Adrenal gland (tissue), 9 donors: ENCODE measurements at regions not wholly inside any gene's neighbourhood (a gene's known extent, or its start where the extent isn't known, plus 50 kb on each side); places are given as distances from the start of the nearest gene placed in this dataset.

ENCODE experiments used
- DNase-seq, 7 donors: peaks; one replicate each; pipeline ENCODE4 v3.0.0-alpha.2; 2019 to 2020
- H3K27ac ChIP-seq, 5 donors: fragments of 200-600 bp; sonication (generic) in 4 of 5; 1 replicate in 3 of 5; 2 replicates in 2 of 5; pipeline versions ENCODE4 v1.5.1 to v1.8.0; 2016 to 2020; ENCODE audit warnings: mild to moderate bottlenecking in 1 of 5
- H3K27me3 ChIP-seq: fragments of 200-600 bp; 2 replicates; pipeline ENCODE4 v1.8.0; 2021
- H3K36me3 ChIP-seq, 2 donors: fragments of 200-600 bp; replicated peaks in 1 of 2; 1 replicate in 1 of 2; 2 replicates in 1 of 2; pipeline versions ENCODE4 v1.5.1 to v1.8.0; 2018 to 2022
- H3K4me1 ChIP-seq, 2 donors: fragments of 200-600 bp; replicated peaks in 1 of 2; 1 replicate in 1 of 2; 2 replicates in 1 of 2; pipeline versions ENCODE4 v1.5.1 to v1.8.0; 2018 to 2021
- H3K4me3 ChIP-seq, 4 donors: fragments of 200-600 bp; sonication (generic) in 3 of 4; one replicate each; pipeline ENCODE4 v1.5.1; 2016 to 2018
- H3K9me3 ChIP-seq, 3 donors: fragments of 200-600 bp; sonication (generic) in 1 of 3; replicated peaks in 1 of 3; 1 replicate in 2 of 3; 2 replicates in 1 of 3; pipeline versions ENCODE4 v1.5.1 to v1.8.0; 2016 to 2021
- POLR2A ChIP-seq, 2 donors: fragments of 450-650 bp; IDR thresholded peaks; one replicate each; pipeline ENCODE4 v1.6.1; 2017; ENCODE audit warnings: antibody characterized with exemption in 2 of 2, mild to moderate bottlenecking in 2 of 2, moderate library complexity in 1 of 2
- WGBS, 4 donors: extraction: QIAGEN DNeasy Blood & Tissue Kit in 2 of 4; methylation state at CpG; one replicate each; pipeline versions ENCODE4 v1.1.5 to v1.1.7; 2013 to 2017; 5-methylcytosine and 5-hydroxymethylcytosine counted together
- intact Hi-C, 2 donors: fragments of 100-400 bp; cut with DNase I; formaldehyde crosslinking; loops; one replicate each; pipeline versions ENCODE4 v1.14.1 to v1.15.0; 2022 to 2023
- TF ChIP-seq, protein P1 (sequence below), 6 experiments: fragments of 450-650 bp in 4 of 6; fragments of 200-600 bp in 2 of 6; sonication (generic) in 1 of 6; IDR thresholded peaks; 1 replicate in 5 of 6; 2 replicates in 1 of 6; pipeline versions ENCODE4 v1.5.1 to v1.8.0; 2016 to 2021; ENCODE audit warnings: antibody characterized with exemption in 6 of 6, mild to moderate bottlenecking in 2 of 6, moderate library complexity in 1 of 6
- donor health status: healthy with polysubstance abuse.
- donor health status: Bipolar disorder and iron deficiency.
- donor health status: DM: yes; HTN: yes; CAD: no.
- donor health status: DM: no; HTN: no; CAD: no.
- donor health status: DM: no; HTN: no; CAD: no.

DNA sequence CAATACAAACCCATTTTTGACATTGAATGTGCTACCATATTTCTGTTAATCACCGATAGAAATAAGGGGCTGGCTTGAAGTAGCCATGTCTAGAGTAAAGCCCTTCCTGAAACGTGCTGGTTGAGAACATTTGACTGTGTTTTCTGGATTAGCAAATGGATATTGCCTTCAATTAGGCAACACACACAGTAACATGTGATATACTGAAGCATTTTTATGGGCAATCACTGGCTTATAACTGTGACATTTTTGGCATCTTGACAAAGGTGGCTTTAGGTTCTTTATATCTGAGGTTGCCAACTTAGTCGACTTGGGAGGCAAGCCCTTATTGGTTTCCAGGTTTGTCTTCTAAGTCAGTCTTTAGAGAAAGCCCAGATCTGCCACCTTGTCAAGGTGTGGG lies 292.9 kb downstream of the BTBD3 start:
- Histone ChIP-seq H3K4me1 (no peaks in the 10 kb centered on the region), H3K36me3 (no peaks in the 10 kb centered on the region), H3K27me3 (no peaks in the 10 kb centered on the region), H3K27ac (no peak overlapping the region), H3K9me3 (no peaks in the 10 kb centered on the region), H3K4me3 (no peak overlapping the region)
- WGBS, 4 donors: 75 to 84% (median 79%) methylated on average over 3 of the region's 3 CpGs
- TF ChIP-seq, protein P1, sequence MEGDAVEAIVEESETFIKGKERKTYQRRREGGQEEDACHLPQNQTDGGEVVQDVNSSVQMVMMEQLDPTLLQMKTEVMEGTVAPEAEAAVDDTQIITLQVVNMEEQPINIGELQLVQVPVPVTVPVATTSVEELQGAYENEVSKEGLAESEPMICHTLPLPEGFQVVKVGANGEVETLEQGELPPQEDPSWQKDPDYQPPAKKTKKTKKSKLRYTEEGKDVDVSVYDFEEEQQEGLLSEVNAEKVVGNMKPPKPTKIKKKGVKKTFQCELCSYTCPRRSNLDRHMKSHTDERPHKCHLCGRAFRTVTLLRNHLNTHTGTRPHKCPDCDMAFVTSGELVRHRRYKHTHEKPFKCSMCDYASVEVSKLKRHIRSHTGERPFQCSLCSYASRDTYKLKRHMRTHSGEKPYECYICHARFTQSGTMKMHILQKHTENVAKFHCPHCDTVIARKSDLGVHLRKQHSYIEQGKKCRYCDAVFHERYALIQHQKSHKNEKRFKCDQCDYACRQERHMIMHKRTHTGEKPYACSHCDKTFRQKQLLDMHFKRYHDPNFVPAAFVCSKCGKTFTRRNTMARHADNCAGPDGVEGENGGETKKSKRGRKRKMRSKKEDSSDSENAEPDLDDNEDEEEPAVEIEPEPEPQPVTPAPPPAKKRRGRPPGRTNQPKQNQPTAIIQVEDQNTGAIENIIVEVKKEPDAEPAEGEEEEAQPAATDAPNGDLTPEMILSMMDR (IDR thresholded peaks at IDR 0.05): no peak
- TF ChIP-seq POLR2A (IDR thresholded peaks at IDR 0.05): no peak
- intact Hi-C loops: no loop called here
- no peak for DNase-seq

DNA sequence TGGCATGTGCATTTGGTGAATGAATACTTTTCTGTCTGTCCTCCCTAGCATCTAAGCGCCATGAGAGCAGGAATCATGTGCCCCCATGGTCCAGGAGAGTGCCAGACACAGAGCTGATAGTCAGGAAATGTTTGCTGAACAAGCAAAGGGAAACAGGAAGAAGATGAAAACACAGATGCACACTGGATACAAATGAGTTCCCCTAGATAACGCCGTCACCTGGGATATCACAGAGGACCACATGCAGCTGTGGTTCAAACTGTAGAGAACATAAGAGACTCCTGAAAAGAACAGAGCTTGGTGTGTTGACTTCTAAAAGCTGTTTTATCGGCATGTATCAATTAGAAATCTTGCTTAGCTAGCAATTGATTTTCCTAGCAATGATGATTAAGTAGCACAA lies 293.7 kb downstream of the BTBD3 start:
- Histone ChIP-seq H3K36me3 (no peaks in the 10 kb centered on the region), H3K4me1 (no peaks in the 10 kb centered on the region), H3K4me3 (no peak overlapping the region), H3K27me3 (no peaks in the 10 kb centered on the region), H3K27ac (no peak overlapping the region), H3K9me3 (no peaks in the 10 kb centered on the region)
- no peak for DNase-seq
- intact Hi-C loops: no loop called here
- 63 to 82% (median 66%) methylated on average over 4 of the region's 4 CpGs for WGBS, 4 donors
- TF ChIP-seq POLR2A (IDR thresholded peaks at IDR 0.05): no peak
- TF ChIP-seq, protein P1 (IDR thresholded peaks at IDR 0.05): no peak

DNA sequence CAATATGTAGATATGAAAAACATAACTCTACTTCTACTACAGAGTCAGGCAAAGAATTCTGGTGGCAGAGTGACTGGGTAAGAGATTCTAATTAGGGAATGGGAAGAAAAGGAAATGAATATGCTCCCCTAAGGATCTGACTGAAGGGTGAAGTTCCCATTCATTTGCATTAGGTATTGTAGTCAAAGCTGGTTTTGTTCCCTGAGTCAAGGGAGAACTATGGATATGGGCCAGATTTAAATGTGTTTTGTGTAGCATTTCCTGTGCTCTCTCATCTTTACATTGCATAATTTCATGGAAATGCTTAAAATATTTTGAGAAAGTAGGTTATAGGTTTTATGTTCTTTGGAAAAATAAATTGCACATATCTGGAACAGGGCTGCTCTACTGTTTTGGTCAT lies 299.7 kb downstream of the BTBD3 start:
- DNase-seq: no peak
- TF ChIP-seq POLR2A (IDR thresholded peaks at IDR 0.05): no peak
- TF ChIP-seq, protein P1 (IDR thresholded peaks at IDR 0.05): no peak
- Histone ChIP-seq H3K27ac (no peak overlapping the region), H3K27me3 (no peaks in the 10 kb centered on the region), H3K4me3 (no peak overlapping the region), H3K9me3 (no peaks in the 10 kb centered on the region), H3K4me1 (no peaks in the 10 kb centered on the region), H3K36me3 (no peaks in the 10 kb centered on the region)
- intact Hi-C loops: no loop called here

DNA sequence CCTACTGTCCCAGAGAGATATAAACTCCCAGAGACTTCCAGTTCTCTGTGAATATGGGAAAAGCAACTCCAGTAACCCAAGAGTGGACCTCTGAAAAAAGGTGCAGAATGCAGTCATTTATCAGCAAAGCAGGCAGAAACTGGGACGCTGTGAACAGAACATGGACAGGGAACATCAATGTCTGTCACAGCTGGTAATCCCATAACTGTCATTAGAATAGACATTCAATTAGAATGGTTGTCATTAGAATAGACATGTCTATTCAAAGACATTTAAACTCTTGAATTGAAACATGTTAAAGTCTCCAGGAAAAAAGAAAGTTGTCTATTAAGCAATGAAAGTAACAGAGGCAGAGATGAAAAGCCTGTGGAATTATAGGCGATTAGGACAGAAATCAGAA lies 302.1 kb downstream of the BTBD3 start:
- intact Hi-C loops: no loop called here
- Histone ChIP-seq H3K27ac (no peak overlapping the region), H3K9me3 (no peaks in the 10 kb centered on the region), H3K4me3 (no peak overlapping the region), H3K36me3 (no peaks in the 10 kb centered on the region), H3K4me1 (no peaks in the 10 kb centered on the region), H3K27me3 (no peaks in the 10 kb centered on the region)
- TF ChIP-seq, protein P1 (IDR thresholded peaks at IDR 0.05): no peak
- DNase-seq: no peak
- 72 to 80% (median 77%) methylated on average over 2 of the region's 2 CpGs for WGBS, 4 donors
